ENCODE measurements at regions not wholly inside any gene's neighbourhood (a gene's known extent, or its start where the extent isn't known, plus 50 kb on each side); places are given as distances from the start of the nearest gene placed in this dataset.

GRCh38 chr5:24381861-24382489, 262.8 kb downstream of the CDH10 start:
- TF ChIP-seq, protein P1, sequence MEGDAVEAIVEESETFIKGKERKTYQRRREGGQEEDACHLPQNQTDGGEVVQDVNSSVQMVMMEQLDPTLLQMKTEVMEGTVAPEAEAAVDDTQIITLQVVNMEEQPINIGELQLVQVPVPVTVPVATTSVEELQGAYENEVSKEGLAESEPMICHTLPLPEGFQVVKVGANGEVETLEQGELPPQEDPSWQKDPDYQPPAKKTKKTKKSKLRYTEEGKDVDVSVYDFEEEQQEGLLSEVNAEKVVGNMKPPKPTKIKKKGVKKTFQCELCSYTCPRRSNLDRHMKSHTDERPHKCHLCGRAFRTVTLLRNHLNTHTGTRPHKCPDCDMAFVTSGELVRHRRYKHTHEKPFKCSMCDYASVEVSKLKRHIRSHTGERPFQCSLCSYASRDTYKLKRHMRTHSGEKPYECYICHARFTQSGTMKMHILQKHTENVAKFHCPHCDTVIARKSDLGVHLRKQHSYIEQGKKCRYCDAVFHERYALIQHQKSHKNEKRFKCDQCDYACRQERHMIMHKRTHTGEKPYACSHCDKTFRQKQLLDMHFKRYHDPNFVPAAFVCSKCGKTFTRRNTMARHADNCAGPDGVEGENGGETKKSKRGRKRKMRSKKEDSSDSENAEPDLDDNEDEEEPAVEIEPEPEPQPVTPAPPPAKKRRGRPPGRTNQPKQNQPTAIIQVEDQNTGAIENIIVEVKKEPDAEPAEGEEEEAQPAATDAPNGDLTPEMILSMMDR (IDR thresholded peaks at IDR 0.05): no peak
- TF ChIP-seq POLR2AphosphoS5 (IDR thresholded peaks at IDR 0.05) (no peak), POLR2A (IDR thresholded peaks at IDR 0.05) (no peak)

Data from upper lobe of left lung (tissue), 4 donors.